Osteocyte (in vitro differentiated cells): ENCODE measurements at regions not wholly inside any gene's neighbourhood (a gene's known extent, or its start where the extent isn't known, plus 50 kb on each side); places are given as distances from the start of the nearest gene placed in this dataset.

Experiments
- DNase-seq: peaks from one replicate; pipeline ENCODE4 v3.0.0; 2021; ENCODE audit warnings: mixed read lengths; ENCODE audit not compliant: unreplicated experiment; ENCODE audit errors: extremely low spot score
- H3K27ac Mint-ChIP-seq: one replicate; pipeline ENCODE4 v1.8.0; 2021; ENCODE audit warnings: mild to moderate bottlenecking, mixed read lengths; ENCODE audit not compliant: unreplicated experiment
- H3K27me3 Mint-ChIP-seq: one replicate; pipeline ENCODE4 v1.8.0; 2021; ENCODE audit warnings: mixed read lengths; ENCODE audit not compliant: unreplicated experiment
- H3K36me3 Mint-ChIP-seq: one replicate; pipeline ENCODE4 v1.8.0; 2021; ENCODE audit warnings: mixed read lengths; ENCODE audit not compliant: unreplicated experiment
- H3K4me1 Mint-ChIP-seq: one replicate; pipeline ENCODE4 v1.8.0; 2021; ENCODE audit warnings: mixed read lengths; ENCODE audit not compliant: unreplicated experiment
- H3K4me3 Mint-ChIP-seq: one replicate; pipeline ENCODE4 v1.8.0; 2021; ENCODE audit warnings: mild to moderate bottlenecking, moderate library complexity, mixed read lengths; ENCODE audit not compliant: unreplicated experiment
- H3K9me3 Mint-ChIP-seq: one replicate; pipeline ENCODE4 v1.8.0; 2021; ENCODE audit warnings: mixed read lengths; ENCODE audit not compliant: unreplicated experiment
- CTCF ChIP-seq: fragments of 200-600 bp; sonication (generic); IDR thresholded peaks from 2 replicates; pipeline ENCODE4 v1.5.0; 2021; ENCODE audit warnings: antibody characterized with exemption, mild to moderate bottlenecking, moderate library complexity

- no peaks in the 10 kb centered on the region for H3K36me3 Mint-ChIP-seq
- no peak for DNase-seq
- no peak overlapping the region for H3K27ac Mint-ChIP-seq
- no peaks in the 10 kb centered on the region for H3K9me3 Mint-ChIP-seq
- peaks cover 19% of the 10 kb centered on the region for H3K4me1 Mint-ChIP-seq
- TF ChIP-seq CTCF, result no peak
- no peaks in the 10 kb centered on the region for H3K27me3 Mint-ChIP-seq
- no peak overlapping the region for H3K4me3 Mint-ChIP-seq
Measured at GRCh38 chr1:60984062-60984799, 98.1 kb upstream of the NFIA start.

- H3K27ac Mint-ChIP-seq, result no peak overlapping the region
- H3K36me3 Mint-ChIP-seq, result no peaks in the 10 kb centered on the region
- H3K4me3 Mint-ChIP-seq, result no peak overlapping the region
- H3K9me3 Mint-ChIP-seq, result no peaks in the 10 kb centered on the region
- no peak for DNase-seq
- no peak for TF ChIP-seq CTCF
- no peaks in the 10 kb centered on the region for H3K27me3 Mint-ChIP-seq
- H3K4me1 Mint-ChIP-seq, result peaks cover 15% of the 10 kb centered on the region
Measured at GRCh38 chr1:60983701-60984061, 98.7 kb upstream of the NFIA start.

GRCh38 chr1:60982539-60982938 is 99.8 kb upstream of the NFIA start:
- no peak overlapping the region for H3K27ac Mint-ChIP-seq
- H3K27me3 Mint-ChIP-seq, result no peaks in the 10 kb centered on the region
- no peaks in the 10 kb centered on the region for H3K9me3 Mint-ChIP-seq
- TF ChIP-seq CTCF, result no peak
- no peak for DNase-seq
- H3K36me3 Mint-ChIP-seq, result no peaks in the 10 kb centered on the region
- H3K4me3 Mint-ChIP-seq, result no peak overlapping the region
- H3K4me1 Mint-ChIP-seq, result peaks cover 12% of the 10 kb centered on the region

GRCh38 chr1:60981357-60981756 is 101.0 kb upstream of the NFIA start:
- H3K27ac Mint-ChIP-seq, result no peak overlapping the region
- no peak for TF ChIP-seq CTCF
- H3K4me3 Mint-ChIP-seq, result no peak overlapping the region
- peaks cover 19% of the 10 kb centered on the region for H3K4me1 Mint-ChIP-seq
- H3K36me3 Mint-ChIP-seq, result no peaks in the 10 kb centered on the region
- no peaks in the 10 kb centered on the region for H3K27me3 Mint-ChIP-seq
- no peaks in the 10 kb centered on the region for H3K9me3 Mint-ChIP-seq
- DNase-seq, result no peak

GRCh38 chr1:60978421-60979357 is 103.7 kb upstream of the NFIA start:
- Mint-ChIP-seq H3K36me3 (no peaks in the 10 kb centered on the region), H3K27me3 (no peaks in the 10 kb centered on the region), H3K4me3 (no peak overlapping the region), H3K9me3 (no peaks in the 10 kb centered on the region), H3K27ac (no peak overlapping the region), H3K4me1 (peaks cover 29% of the 10 kb centered on the region)
- TF ChIP-seq CTCF, result peak; percentile 41
- DNase-seq, result no peak
